ENCODE measurements at regions not wholly inside any gene's neighbourhood (a gene's known extent, or its start where the extent isn't known, plus 50 kb on each side); places are given as distances from the start of the nearest gene placed in this dataset.
"Not testable (repeated sequence)": the region's sequence is repeated elsewhere in the genome, so short reads cannot be mapped to it uniquely, and the experiment has no call there.

DNA sequence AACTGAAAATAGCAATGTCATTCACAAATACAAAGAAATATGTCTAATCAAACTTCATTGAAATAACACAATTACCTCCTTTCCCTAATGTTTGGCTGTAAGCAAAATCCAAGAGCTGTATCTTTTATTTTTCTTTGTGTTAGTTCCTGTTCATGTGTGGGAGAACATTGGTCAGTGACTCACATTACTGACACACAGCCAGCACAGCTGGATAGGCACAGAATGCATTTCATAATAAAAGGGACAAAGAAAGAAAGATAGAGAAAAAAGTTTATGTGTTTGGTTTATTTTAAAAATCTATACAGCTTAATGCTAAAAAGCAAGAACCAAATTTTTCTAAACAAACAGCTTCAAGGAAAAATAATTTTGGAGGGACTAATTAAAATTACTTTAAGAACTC is 185.6 kb upstream of the COL3A1 start:
- TF ChIP-seq, protein P1, sequence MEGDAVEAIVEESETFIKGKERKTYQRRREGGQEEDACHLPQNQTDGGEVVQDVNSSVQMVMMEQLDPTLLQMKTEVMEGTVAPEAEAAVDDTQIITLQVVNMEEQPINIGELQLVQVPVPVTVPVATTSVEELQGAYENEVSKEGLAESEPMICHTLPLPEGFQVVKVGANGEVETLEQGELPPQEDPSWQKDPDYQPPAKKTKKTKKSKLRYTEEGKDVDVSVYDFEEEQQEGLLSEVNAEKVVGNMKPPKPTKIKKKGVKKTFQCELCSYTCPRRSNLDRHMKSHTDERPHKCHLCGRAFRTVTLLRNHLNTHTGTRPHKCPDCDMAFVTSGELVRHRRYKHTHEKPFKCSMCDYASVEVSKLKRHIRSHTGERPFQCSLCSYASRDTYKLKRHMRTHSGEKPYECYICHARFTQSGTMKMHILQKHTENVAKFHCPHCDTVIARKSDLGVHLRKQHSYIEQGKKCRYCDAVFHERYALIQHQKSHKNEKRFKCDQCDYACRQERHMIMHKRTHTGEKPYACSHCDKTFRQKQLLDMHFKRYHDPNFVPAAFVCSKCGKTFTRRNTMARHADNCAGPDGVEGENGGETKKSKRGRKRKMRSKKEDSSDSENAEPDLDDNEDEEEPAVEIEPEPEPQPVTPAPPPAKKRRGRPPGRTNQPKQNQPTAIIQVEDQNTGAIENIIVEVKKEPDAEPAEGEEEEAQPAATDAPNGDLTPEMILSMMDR (conservative IDR thresholded peaks at IDR 0.05; ENCODE audit: control insufficient read depth, insufficient read depth, low read depth, low read length): no peak
- peak; percentile 95 for DNase-seq (ENCODE audit: low read depth)
- peak overlapping the region; percentile 27 for H3K4me3 ChIP-seq (ENCODE audit: control insufficient read depth, low read depth, low read length)

DNA sequence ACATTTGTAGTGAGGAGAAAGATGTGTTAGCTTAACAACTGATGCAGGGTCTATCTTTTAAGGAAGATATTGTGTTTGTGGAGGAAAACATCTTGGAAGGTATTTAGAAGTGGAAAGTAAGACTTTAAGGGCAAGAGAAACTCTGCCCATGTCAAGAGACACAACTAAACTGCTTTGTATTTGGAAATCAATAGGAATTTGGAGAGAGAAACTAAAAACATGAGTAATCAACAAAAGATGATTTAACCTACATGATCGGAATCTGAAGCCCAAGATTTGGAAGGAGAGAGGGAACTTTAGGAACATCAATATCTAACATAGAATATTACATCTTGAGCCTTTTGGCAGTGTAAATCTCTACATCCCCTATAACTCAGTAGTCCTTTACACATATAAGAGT is 184.2 kb upstream of the COL3A1 start:
- H3K4me3 ChIP-seq (ENCODE audit: control insufficient read depth, low read depth, low read length): no peak overlapping the region
- TF ChIP-seq, protein P1 (conservative IDR thresholded peaks at IDR 0.05; ENCODE audit: control insufficient read depth, insufficient read depth, low read depth, low read length): no peak
- DNase-seq (ENCODE audit: low read depth): peak; percentile 50

DNA sequence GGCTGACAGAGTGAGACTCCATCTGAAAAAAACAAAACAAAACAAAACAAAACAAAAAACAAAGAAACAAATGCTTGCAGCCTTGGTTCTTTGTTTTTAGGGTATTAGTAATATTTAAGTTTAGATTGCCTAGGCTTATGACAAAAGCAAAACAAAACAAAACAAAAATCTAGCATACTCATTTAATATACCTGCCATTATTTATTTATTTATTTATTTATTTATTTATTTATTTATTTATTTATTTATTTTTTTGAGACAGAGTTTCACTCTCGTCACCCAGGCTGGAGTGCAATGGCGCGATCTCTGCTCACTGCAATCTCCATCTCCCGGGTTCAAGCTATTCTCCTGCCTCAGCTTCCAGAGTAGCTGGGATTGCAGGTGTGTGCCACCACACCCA is 179.7 kb upstream of the COL3A1 start:
- H3K4me3 ChIP-seq (ENCODE audit: control insufficient read depth, low read depth, low read length); DNase-seq (ENCODE audit: low read depth): not testable (repeated sequence)

DNA sequence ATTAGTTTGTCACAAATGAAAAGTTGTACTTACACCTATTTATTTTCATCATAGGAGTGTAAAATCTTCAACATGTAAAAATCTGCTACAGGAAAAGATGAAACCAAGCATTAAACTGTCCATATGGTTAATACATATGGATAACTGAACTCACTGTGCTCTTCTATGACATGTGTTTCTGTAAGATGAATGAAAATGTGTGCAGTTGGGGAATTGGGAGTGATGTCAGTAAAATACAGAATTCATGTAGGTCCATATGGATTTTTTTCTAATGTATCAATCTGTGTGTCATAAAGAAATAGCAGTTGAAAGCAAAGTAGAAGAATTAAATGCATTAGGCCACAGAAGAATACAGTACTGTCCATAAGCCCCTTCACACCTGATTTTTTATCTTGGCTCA is 178.4 kb upstream of the COL3A1 start:
- H3K4me3 ChIP-seq (ENCODE audit: control insufficient read depth, low read depth, low read length): no peak overlapping the region
- no peak for DNase-seq (ENCODE audit: low read depth)
- TF ChIP-seq, protein P1 (conservative IDR thresholded peaks at IDR 0.05; ENCODE audit: control insufficient read depth, insufficient read depth, low read depth, low read length): no peak

DNA sequence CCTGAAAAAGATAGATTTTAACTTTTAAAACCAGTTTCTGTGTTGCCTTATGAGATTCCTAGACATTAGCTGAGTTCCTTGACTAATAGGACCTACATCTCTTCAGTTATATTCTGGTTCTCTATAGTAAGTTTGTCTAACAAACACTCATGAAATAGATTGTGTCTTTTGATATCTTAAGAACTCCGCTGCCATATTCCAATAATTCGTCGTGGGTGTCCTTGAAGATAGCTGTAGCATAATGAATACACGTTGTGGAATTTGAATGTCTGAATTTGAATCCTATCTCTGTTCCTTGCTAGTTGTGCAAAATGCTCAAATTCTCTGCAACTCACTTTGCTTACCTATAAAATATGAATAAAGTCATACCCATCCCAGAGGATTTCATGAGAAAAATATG is 176.8 kb upstream of the COL3A1 start:
- no peak overlapping the region for H3K4me3 ChIP-seq (ENCODE audit: control insufficient read depth, low read depth, low read length)
- DNase-seq (ENCODE audit: low read depth): no peak
- TF ChIP-seq, protein P1 (conservative IDR thresholded peaks at IDR 0.05; ENCODE audit: control insufficient read depth, insufficient read depth, low read depth, low read length): no peak

DNA sequence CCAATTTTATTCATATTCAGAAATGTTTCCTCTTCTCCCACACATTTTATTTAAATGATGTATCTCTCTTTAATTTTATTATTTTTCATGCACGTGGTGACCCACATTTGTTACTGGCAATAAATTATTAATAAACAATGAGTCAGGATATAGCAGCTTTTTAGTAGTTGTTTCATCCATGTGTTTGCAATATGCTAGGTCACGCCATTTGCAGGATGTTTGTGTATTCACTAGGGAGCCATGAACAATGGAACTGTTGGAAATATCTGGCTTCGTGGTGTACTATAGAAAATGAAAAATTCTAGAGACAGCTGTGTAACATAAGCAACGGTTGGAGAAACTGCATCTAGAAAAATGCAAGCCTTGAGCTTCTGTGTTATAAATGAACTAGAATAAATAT is 176.0 kb upstream of the COL3A1 start:
- TF ChIP-seq, protein P1 (conservative IDR thresholded peaks at IDR 0.05; ENCODE audit: control insufficient read depth, insufficient read depth, low read depth, low read length): no peak
- no peak overlapping the region for H3K4me3 ChIP-seq (ENCODE audit: control insufficient read depth, low read depth, low read length)
- peak; percentile 93 for DNase-seq (ENCODE audit: low read depth)

DNA sequence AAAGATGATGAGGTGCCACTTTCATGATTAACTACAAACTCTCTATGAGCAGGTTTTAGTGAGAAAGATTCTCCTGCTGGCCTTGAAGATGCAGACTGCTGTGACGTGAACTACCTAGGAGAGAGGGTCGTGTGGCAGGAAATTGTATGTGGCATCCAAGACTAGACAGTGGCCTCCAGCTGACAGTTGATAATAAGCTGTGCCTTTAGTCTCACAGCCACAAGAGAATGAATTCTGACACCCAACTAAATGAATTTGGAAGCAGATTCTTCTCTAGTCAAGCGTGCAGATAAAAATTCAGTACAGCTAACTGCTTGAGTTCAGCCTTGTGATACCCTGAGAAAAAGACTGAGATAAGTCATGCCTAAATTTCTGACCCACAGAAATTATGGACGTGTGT is 169.0 kb upstream of the COL3A1 start:
- DNase-seq (ENCODE audit: low read depth): no peak
- TF ChIP-seq, protein P1 (conservative IDR thresholded peaks at IDR 0.05; ENCODE audit: control insufficient read depth, insufficient read depth, low read depth, low read length): no peak
- H3K4me3 ChIP-seq (ENCODE audit: control insufficient read depth, low read depth, low read length): no peak overlapping the region
